NB4 (cell line): ENCODE measurements at regions not wholly inside any gene's neighbourhood (a gene's known extent, or its start where the extent isn't known, plus 50 kb on each side); places are given as distances from the start of the nearest gene placed in this dataset.

Experiments
- MYC ChIP-seq: IDR thresholded peaks from 2 replicates; pipeline ENCODE4 v1.6.1; 2011; ENCODE audit warnings: low read depth, low read length
- POLR2A ChIP-seq: IDR thresholded peaks from 2 replicates; pipeline ENCODE4 v1.6.1; 2011; ENCODE audit warnings: mild to moderate bottlenecking; ENCODE audit not compliant: insufficient read length; ENCODE audit errors: extremely low read depth
- TF ChIP-seq, protein P1 (sequence below): IDR thresholded peaks from one replicate; pipeline ENCODE4 v1.5.1; 2012; ENCODE audit warnings: low read depth, low read length

DNA sequence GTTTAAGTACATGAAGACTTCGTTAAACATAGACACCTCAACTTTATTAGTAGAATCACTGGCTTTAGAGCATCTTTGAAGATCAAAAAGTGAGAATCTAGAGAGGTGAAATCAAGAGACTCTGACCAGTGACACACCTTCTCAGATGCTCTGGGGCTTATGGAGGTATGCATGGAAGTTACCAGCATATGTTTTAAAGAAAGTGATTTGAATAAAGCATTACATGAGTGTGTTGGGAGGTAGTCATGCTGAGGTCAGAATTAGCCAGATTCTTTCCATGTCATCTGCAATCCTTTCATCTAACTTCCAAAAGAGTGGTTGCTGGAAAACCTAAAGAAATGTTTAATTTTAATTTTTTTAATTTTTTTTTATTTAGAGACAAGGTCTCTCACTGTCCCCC is 658.0 kb upstream of the GOLIM4 start:
- TF ChIP-seq, protein P1, sequence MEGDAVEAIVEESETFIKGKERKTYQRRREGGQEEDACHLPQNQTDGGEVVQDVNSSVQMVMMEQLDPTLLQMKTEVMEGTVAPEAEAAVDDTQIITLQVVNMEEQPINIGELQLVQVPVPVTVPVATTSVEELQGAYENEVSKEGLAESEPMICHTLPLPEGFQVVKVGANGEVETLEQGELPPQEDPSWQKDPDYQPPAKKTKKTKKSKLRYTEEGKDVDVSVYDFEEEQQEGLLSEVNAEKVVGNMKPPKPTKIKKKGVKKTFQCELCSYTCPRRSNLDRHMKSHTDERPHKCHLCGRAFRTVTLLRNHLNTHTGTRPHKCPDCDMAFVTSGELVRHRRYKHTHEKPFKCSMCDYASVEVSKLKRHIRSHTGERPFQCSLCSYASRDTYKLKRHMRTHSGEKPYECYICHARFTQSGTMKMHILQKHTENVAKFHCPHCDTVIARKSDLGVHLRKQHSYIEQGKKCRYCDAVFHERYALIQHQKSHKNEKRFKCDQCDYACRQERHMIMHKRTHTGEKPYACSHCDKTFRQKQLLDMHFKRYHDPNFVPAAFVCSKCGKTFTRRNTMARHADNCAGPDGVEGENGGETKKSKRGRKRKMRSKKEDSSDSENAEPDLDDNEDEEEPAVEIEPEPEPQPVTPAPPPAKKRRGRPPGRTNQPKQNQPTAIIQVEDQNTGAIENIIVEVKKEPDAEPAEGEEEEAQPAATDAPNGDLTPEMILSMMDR: no peak
- TF ChIP-seq POLR2A (no peak), MYC (no peak)
